Suprapubic skin (tissue), 4 donors: ENCODE measurements at regions not wholly inside any gene's neighbourhood (a gene's known extent, or its start where the extent isn't known, plus 50 kb on each side); places are given as distances from the start of the nearest gene placed in this dataset.

Source experiments
- DNase-seq, 2 donors: peaks; one replicate each; pipeline ENCODE4 v3.0.0-alpha.2; 2019; ENCODE audit warnings: low spot score in 2 of 2
- H3K27ac ChIP-seq: fragments of 200-600 bp; sonication (generic); one replicate; pipeline ENCODE4 v1.5.1; 2019
- H3K27me3 ChIP-seq: fragments of 200-600 bp; sonication (generic); one replicate; pipeline ENCODE4 v1.5.1; 2019
- H3K36me3 ChIP-seq: fragments of 200-600 bp; sonication (generic); one replicate; pipeline ENCODE4 v1.5.1; 2019
- H3K4me1 ChIP-seq: fragments of 200-600 bp; sonication (generic); one replicate; pipeline ENCODE4 v1.5.1; 2019
- H3K4me3 ChIP-seq: fragments of 200-600 bp; sonication (generic); one replicate; pipeline ENCODE4 v1.5.1; 2019; ENCODE audit warnings: mild to moderate bottlenecking
- H3K9me3 ChIP-seq: fragments of 200-600 bp; sonication (generic); one replicate; pipeline ENCODE4 v1.5.1; 2019
- EP300 ChIP-seq: sonication (generic); formaldehyde crosslinking; IDR thresholded peaks from one replicate; pipeline ENCODE4 v1.6.1; 2017; ENCODE audit warnings: antibody characterized with exemption
- POLR2A ChIP-seq, 2 donors: fragments of 450-650 bp; IDR thresholded peaks; one replicate each; pipeline ENCODE4 v1.6.1; 2017; ENCODE audit warnings: antibody characterized with exemption in 2 of 2, mild to moderate bottlenecking in 2 of 2, moderate library complexity in 2 of 2
- POLR2AphosphoS5 ChIP-seq, 3 donors: sonication (generic); formaldehyde crosslinking; IDR thresholded peaks; one replicate each; pipeline ENCODE4 v1.6.1; 2017; ENCODE audit warnings: antibody characterized with exemption in 3 of 3
- WGBS: methylation state at CpG from one replicate; pipeline ENCODE4 v1.1.5; 2018; 5-methylcytosine and 5-hydroxymethylcytosine counted together
- TF ChIP-seq, protein P1 (sequence below), 2 donors: fragments of 200-600 bp in 1 of 2; fragments of 450-650 bp in 1 of 2; sonication (generic) in 1 of 2; IDR thresholded peaks; one replicate each; pipeline ENCODE4 v1.5.1; 2016 to 2019; ENCODE audit warnings: antibody characterized with exemption in 2 of 2, mild to moderate bottlenecking in 1 of 2, moderate library complexity in 1 of 2

DNA sequence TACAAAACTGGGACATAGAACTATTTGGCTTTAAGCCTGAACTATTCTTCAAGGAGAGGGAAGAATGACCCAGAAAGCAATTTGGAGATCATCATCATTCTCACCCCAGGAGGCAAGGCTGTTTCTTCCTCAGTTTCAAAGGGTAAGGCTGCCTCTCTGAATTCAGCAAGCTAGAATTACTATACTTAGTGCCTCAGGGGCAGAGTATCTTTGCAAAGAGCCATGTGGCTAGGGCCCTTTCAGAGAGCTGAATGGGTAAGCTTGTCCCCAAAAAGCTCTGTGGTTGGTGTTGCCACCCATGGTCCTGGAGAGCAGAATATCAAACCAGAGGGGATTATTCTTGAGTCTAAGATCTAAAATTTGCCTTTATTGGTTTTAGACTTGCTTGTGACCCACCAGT lies 720.3 kb upstream of the ARPP21 start:
- no peak overlapping the region for H3K4me3 ChIP-seq
- no peaks in the 10 kb centered on the region for H3K9me3 ChIP-seq
- H3K4me1 ChIP-seq, result no peaks in the 10 kb centered on the region
- H3K27ac ChIP-seq, result no peak overlapping the region
- TF ChIP-seq POLR2AphosphoS5 (IDR thresholded peaks at IDR 0.05) (no peak), EP300 (no peak), POLR2A (IDR thresholded peaks at IDR 0.05) (no peak)
- TF ChIP-seq, protein P1, sequence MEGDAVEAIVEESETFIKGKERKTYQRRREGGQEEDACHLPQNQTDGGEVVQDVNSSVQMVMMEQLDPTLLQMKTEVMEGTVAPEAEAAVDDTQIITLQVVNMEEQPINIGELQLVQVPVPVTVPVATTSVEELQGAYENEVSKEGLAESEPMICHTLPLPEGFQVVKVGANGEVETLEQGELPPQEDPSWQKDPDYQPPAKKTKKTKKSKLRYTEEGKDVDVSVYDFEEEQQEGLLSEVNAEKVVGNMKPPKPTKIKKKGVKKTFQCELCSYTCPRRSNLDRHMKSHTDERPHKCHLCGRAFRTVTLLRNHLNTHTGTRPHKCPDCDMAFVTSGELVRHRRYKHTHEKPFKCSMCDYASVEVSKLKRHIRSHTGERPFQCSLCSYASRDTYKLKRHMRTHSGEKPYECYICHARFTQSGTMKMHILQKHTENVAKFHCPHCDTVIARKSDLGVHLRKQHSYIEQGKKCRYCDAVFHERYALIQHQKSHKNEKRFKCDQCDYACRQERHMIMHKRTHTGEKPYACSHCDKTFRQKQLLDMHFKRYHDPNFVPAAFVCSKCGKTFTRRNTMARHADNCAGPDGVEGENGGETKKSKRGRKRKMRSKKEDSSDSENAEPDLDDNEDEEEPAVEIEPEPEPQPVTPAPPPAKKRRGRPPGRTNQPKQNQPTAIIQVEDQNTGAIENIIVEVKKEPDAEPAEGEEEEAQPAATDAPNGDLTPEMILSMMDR (IDR thresholded peaks at IDR 0.05), result no peak
- H3K36me3 ChIP-seq, result no peaks in the 10 kb centered on the region
- H3K27me3 ChIP-seq, result no peaks in the 10 kb centered on the region
- no peak for DNase-seq

DNA sequence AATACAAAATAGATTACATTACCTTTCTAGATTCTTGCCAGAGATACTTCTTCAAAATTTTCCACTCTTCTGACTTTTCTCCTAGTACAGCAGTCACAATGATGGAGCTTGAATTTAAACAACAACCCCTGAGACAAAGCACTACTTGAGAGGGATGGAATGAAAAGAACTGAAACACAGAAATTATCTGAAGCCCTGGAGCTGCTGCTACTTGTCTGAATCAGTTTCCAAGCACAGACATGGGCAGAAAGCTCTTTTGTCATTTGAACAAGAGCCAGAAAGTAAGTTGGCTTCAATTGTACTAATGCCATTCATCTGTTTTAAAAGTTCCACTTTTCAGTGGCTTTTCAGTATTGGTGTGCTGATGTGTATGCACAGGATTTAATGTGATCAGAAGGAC lies 718.5 kb upstream of the ARPP21 start:
- Histone ChIP-seq H3K4me1 (no peaks in the 10 kb centered on the region), H3K27ac (no peak overlapping the region), H3K36me3 (no peaks in the 10 kb centered on the region), H3K27me3 (no peaks in the 10 kb centered on the region), H3K4me3 (no peak overlapping the region), H3K9me3 (no peaks in the 10 kb centered on the region)
- DNase-seq, result no peak
- TF ChIP-seq POLR2AphosphoS5 (IDR thresholded peaks at IDR 0.05) (no peak), EP300 (no peak)
- TF ChIP-seq, protein P1 (IDR thresholded peaks at IDR 0.05), result no peak

DNA sequence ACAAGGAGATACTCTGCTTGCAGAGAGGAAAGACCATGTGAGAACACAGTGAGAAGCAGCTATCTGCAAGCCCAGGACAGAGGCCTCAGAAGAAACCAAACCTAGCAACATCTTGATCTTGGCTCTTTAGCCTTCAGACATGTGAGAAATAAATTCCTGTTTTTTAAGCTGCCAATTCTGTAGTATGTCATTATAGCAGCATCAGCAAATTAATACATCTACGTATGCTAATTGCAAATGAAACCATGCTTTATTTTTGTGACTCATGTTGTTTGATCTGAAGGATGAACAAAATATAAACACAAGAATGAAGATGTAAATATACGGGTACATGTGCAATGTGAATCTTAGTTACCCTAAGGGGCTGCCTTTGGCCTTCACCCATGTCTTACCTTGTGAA lies 714.4 kb upstream of the ARPP21 start:
- no peaks in the 10 kb centered on the region for H3K36me3 ChIP-seq
- no peak overlapping the region for H3K4me3 ChIP-seq
- H3K4me1 ChIP-seq, result no peaks in the 10 kb centered on the region
- DNase-seq, result no peak
- no peaks in the 10 kb centered on the region for H3K27me3 ChIP-seq
- TF ChIP-seq EP300 (no peak), POLR2AphosphoS5 (IDR thresholded peaks at IDR 0.05) (no peak), POLR2A (IDR thresholded peaks at IDR 0.05) (no peak)
- TF ChIP-seq, protein P1 (IDR thresholded peaks at IDR 0.05), result no peak
- 63% methylated on average over 2 of the region's 2 CpGs for WGBS
- H3K9me3 ChIP-seq, result no peaks in the 10 kb centered on the region
- H3K27ac ChIP-seq, result no peak overlapping the region

DNA sequence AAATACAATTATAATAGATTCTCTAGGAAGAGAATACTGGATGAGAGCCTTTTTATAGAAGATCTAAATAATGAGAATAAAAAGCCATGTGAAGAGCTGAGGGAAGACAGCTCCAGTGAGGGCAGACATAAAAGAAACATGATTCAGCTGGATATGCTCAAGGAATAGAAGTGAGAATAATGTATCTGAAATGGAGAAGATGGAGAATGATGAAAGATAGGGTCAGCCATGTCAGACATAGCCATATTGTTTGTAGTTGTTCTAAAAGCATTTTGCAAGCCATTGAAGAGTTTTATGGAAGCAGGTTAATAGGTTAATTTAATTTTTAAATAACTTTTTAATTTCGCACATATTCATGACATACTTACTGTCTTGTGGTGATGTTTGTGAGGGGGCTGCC lies 713.5 kb upstream of the ARPP21 start:
- Histone ChIP-seq H3K4me1 (no peaks in the 10 kb centered on the region), H3K36me3 (no peaks in the 10 kb centered on the region), H3K27me3 (no peaks in the 10 kb centered on the region), H3K4me3 (no peak overlapping the region), H3K9me3 (no peaks in the 10 kb centered on the region), H3K27ac (no peak overlapping the region)
- WGBS, result 88% methylated on average over 1 of the region's 1 CpG
- no peak for DNase-seq
- no peak for TF ChIP-seq EP300
- TF ChIP-seq, protein P1 (IDR thresholded peaks at IDR 0.05), result no peak
- no peak for TF ChIP-seq POLR2AphosphoS5 (IDR thresholded peaks at IDR 0.05)

DNA sequence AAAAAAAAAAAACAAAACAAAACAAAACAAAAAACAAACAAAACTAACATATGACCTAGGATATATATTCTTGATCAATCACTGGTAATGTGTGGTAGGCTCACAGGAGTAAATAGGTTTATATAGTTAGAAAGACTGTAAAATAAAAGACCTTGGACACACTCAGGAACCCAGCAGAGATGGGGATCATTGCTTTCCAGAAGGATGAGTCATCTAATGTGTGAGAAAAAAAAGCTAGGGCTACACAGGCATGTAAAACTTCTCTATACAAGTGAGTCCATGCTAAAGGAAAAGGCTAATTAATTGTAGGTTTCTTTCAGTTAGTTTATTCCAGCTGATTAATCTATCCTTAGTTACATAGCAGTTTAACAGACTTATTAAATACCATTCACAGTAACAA lies 710.3 kb upstream of the ARPP21 start:
- DNase-seq, result no peak
- Histone ChIP-seq H3K4me1 (no peaks in the 10 kb centered on the region), H3K27me3 (no peaks in the 10 kb centered on the region), H3K4me3 (no peak overlapping the region), H3K27ac (no peak overlapping the region), H3K9me3 (no peaks in the 10 kb centered on the region), H3K36me3 (no peaks in the 10 kb centered on the region)
- TF ChIP-seq POLR2AphosphoS5 (IDR thresholded peaks at IDR 0.05) (no peak), EP300 (no peak), POLR2A (IDR thresholded peaks at IDR 0.05) (no peak)
- TF ChIP-seq, protein P1 (IDR thresholded peaks at IDR 0.05), result no peak
